GM18909 (cell line): ENCODE measurements at regions not wholly inside any gene's neighbourhood (a gene's known extent, or its start where the extent isn't known, plus 50 kb on each side); places are given as distances from the start of the nearest gene placed in this dataset.
"Not testable (repeated sequence)": the region's sequence is repeated elsewhere in the genome, so short reads cannot be mapped to it uniquely, and the experiment has no call there.

Source experiments
- ATAC-seq: cut with Tn5 transposase; IDR thresholded peaks from one replicate; pipeline ENCODE4 v1.9.1; 2021; ENCODE audit warnings: mild to moderate bottlenecking; ENCODE audit not compliant: unreplicated experiment, poor library complexity

DNA sequence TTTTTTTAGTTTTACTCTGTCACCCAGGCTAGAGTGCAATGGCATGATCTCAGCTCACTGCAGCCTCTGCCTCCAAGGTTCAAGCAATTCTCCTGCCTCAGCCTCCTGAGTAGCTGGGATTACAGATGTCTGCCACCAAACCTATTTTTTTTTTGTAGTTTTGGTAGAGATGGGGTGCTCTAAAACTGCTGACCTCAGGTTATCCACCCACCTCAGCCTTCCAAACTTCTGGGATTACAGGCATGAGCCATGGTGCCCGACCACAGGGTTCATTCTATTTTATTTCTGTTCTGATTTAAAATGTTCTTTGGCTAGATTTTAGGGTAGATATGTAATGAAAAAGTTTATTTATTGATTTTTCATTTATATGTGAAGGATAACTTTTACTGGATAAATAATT, 1062.8 kb upstream of the NOVA1 start:
- no peak for ATAC-seq

- ATAC-seq = no peak
Measured at GRCh38 chr14:27668531-27668930, 1070.7 kb upstream of the NOVA1 start.

DNA sequence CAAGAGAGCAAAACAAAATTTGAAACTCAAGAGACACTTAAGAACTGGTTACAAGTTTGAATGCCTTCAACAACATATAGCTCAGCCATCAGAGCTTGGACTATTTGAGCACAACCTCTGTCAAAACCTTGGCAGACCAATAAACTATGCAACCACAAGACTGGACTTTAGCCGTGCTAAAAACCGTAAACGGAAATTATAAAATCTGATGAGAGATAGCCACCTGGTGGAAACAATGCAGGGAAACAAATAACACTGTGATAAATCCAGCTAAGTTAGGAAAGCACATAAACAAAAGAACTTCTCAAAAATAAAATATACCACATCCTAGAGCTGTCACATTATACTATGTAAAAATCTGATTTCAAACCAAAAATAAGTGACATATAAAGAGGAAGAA, 1074.2 kb upstream of the NOVA1 start:
- ATAC-seq = no peak

GRCh38 chr14:27672811-27673737, 1075.2 kb upstream of the NOVA1 start:
- not testable (repeated sequence) for ATAC-seq

GRCh38 chr14:27686137-27686536, 1080.5 kb upstream of the FOXG1 start:
- no peak for ATAC-seq

- ATAC-seq = no peak
Measured at GRCh38 chr14:27688841-27689444, 1077.6 kb upstream of the FOXG1 start.

- no peak for ATAC-seq
Measured at GRCh38 chr14:27712364-27712763, 1054.2 kb upstream of the FOXG1 start.

- no peak for ATAC-seq
Measured at GRCh38 chr14:27715561-27715960, 1051.0 kb upstream of the FOXG1 start.

- no peak for ATAC-seq
Measured at GRCh38 chr14:27721760-27722159, 1044.8 kb upstream of the FOXG1 start.

DNA sequence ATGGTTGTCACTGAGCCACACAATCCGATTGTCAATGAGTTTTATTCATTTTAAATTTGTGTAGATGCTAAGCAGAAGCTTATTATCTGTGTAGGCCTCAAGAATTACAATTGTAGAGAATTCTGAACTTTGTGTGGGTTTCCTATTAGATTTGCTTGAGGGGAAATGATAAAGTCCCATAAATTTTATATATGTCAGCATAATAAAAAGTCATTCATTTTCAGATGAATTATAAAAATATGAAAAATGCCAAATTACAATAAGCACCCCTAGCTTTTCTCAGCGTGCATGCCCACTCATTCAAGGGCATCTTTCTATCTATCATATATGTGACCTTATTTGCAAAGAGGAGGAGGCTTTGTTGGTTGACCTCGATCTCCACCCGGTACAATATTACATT, 1041.1 kb upstream of the FOXG1 start:
- no peak for ATAC-seq

DNA sequence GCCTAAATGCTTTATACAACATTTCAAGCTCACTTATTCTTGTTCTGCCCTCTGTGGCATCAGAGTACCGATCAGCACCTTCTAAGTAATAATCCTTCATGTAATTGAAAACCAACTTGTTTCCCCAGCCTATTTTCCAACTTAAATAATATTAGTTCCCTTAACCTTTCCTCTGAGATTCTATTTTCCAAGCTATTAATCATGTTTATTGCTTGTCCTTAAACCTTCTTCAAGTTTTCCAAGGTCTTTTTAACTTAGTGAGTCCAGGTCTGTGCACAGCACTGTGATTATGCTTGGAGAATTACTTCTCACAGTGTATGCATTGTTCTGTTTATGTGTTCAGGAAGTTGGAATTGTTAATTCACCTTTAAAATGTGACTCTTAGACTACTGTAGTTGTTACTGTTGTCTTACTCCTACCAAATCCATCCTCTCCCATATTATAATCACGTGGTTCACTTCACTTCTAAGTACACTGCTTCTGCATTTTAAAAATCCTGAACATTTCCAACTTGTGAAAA, 1039.3 kb upstream of the FOXG1 start:
- ATAC-seq = no peak

GRCh38 chr14:27730204-27730603, 1036.4 kb upstream of the FOXG1 start:
- no peak for ATAC-seq

GRCh38 chr14:27739657-27740156, 1026.9 kb upstream of the FOXG1 start:
- no peak for ATAC-seq

DNA sequence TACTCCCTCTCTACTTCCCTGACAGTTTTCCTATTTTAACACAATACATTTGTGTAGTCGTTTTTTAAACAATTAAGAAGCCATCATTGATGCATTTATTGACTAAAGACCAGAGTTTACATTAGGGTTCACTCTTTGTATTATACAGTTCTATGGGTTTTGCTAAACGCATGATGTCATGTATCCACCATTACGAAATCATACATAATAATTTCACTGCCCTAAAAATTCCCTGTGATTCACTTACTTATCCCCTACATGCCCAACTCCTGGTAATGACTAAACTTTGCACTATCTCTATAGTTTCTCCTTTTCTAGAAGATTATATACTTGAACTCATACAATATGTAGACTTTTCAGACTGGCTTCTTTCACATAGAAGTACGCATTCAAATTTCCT, 1016.5 kb upstream of the FOXG1 start:
- no peak for ATAC-seq

DNA sequence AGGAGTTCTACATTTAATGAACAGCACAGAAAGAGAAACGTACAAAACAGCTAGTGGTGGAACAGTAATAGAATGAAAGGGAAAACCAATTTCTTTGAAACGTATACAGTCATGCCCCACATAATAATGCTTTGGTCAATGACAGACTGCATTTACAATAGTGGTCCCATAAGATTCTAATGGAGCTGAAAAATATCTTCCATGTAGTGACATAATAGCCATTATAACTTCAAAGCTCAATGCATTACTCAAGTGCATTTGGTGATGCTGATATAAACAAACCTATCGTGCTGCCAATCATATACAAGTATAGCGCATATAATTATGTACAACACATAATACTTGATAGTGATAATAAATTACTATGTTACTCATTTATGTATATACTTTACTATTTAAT, 1008.9 kb upstream of the FOXG1 start:
- ATAC-seq = not testable (repeated sequence)

GRCh38 chr14:27760367-27760766, 1006.2 kb upstream of the FOXG1 start:
- not testable (repeated sequence) for ATAC-seq

GRCh38 chr14:27799066-27800028, 967.2 kb upstream of the FOXG1 start:
- ATAC-seq = not testable (repeated sequence)

DNA sequence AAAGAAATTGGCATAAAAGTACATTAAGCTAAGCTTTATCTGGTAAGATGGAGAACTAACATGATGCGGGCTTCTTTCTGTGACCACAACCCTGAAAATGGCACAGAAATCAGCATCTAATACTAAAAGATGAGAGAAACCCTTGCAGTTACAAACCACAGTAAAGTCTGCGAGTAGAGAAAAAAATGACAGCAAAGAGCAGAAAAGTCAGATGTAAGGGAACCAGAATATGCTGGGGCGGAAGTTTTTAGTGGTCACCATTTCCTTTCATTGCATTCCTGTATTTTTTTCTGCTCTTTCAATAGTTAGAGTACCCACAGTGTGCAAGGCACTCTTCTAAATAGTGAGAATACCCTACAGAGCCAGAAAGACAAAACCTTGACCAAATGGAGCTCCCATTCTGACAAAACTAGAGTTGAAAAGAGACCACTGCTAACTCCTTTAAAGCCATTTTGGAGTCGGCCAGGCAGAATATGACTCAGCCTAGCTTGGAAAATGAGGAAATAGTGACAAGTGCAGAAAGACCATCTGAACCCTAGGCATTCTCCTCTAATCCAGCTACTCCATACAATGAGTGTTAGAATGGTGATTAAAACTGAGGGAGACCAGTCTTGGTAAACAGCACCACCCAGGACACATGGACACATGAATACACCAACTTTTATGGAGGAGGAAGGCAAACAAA, 948.7 kb upstream of the FOXG1 start:
- not testable (repeated sequence) for ATAC-seq

DNA sequence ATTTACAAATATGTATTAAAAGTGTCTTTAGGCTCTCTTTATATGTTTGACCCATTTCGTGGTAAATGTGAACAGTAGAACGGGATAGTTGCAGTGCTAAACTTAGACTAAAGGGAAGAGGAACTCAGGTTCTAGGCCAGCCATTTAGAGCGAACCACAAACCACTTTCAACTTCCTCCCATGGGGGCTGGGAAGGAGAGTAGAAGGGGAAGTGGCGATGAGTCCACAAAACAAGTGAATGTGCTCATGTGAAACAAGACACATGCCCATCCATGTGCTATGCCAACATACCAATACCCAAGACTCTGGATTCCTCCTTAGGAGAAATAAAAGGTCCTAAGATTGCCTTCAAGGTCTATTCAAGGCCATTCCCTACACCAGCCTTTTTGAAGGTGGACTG, 940.4 kb upstream of the FOXG1 start:
- ATAC-seq = not testable (repeated sequence)

DNA sequence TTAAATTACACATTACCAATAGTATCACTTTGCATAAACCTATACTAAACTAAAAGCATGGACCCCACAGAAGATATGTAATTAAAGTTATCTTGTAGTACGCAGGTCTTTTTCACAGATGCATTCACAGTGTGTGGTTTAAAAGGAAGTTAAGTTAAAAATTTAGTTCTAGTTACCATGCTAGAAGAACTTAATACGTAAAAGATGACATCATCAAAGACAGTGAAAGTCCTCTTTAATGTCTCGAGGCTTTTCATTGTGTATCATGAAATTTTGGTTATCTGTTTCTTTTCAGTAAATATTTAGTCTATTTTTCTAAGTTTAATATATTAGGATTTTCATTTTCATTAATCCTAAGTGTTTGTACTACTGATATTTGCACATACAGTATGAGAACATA, 934.6 kb upstream of the FOXG1 start:
- not testable (repeated sequence) for ATAC-seq
